ENCODE measurements at regions not wholly inside any gene's neighbourhood (a gene's known extent, or its start where the extent isn't known, plus 50 kb on each side); places are given as distances from the start of the nearest gene placed in this dataset.
A peak's percentile ranks its signal among the peaks of the same experiment; 100 is the strongest.

DNA sequence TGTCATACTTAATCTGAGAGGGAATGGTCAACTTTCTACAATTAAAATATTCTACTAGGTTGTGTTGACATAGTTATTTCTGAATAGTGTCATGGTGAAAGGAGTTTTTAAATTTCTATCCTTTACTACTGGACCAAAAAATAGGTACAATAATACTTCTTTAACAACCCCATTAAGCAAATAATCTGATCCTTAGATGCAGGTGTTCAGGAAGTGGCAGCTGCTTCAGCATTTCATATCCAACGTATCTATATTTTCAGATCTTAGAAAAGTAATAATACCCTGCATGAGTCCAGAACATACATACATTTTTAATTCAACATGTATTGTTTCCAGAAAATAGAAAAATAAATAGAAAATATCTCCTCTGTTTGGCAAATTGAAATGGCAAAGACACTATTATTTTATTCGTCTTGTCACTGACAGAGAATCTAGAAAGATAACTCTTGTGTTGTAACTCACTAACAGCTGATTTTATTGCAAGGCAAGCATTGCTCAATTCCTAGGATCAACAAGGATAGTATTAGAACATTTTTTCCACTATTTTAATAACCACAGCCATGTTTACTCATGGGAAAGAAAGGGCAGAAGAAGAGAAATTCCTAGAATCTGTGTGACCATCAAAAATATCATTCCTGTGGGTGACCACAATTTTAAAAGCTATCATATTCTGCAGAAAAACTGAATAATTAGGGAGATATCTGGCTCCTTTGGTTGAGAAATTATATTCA lies 159.3 kb upstream of the CNTNAP2 start:
- in situ Hi-C loops (cut with HindIII; ENCODE audit: low pct_unique_long_range_greater_than_20kb, low sequenced_read_pairs) = no loop called here
- DNase-seq (ENCODE audit: low read depth) = no peak

DNA sequence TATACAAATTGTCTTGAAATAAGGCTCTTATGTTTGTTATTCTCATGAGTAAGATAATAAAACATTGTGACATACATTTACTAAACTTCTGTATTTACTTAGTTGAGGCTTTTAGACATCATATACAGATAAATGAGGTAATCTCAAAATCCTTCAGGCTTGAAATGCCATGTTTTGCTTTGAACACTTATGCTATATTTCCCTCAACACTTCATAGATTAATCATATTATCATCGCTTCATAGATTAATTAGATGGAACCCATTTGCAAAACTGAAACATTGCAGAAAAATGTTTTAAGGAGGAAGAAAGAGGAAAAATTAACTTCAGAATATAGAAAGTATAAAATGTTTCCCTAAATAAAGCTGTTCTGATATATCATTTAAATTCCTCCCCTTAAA lies 165.0 kb upstream of the CNTNAP2 start:
- DNase-seq (ENCODE audit: low read depth) = no peak
- in situ Hi-C loops (cut with HindIII; ENCODE audit: low pct_unique_long_range_greater_than_20kb, low sequenced_read_pairs) = no loop called here

DNA sequence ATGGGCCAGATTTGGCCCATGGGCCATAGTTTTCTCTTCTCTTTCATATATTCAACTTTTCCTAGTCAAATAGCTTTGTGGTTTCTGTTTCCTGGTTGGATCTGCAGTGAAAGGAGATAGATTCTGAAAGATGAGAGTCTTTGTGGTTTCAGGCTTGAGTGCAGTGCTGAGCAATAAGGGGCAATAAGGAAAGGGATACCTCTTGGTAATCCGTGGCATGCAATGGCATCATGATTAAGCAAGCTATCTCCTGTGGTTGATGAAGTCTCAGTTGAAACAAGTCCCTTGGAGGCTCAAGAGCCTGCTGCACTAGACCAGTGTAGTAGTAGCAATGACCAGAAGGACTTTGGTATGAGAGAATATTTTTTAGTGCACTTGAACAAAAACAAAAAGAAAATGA lies 187.7 kb upstream of the CNTNAP2 start:
- DNase-seq (ENCODE audit: low read depth) = no peak
- in situ Hi-C loops (cut with HindIII; ENCODE audit: low pct_unique_long_range_greater_than_20kb, low sequenced_read_pairs) = no loop called here

DNA sequence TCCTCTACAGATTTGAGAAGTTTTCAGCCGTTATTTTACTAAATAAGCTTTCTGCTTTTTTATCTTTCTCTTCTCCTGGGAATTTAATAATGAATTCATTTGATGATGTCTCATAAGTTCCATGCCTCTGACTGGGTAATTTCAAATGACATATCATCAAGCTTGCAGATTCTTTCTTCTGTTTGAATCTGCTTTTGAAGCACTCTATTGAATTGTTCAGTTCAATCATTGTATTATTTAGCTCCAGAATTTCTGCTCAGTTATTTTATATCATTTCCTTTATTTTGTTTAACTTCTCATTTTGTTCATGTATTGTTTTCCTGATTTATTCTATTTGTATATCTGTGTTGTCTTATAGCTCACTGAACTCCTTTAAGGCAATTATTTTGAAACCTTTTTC lies 196.9 kb upstream of the CNTNAP2 start:
- in situ Hi-C loops (cut with HindIII; ENCODE audit: low pct_unique_long_range_greater_than_20kb, low sequenced_read_pairs) = no loop called here
- no peak for DNase-seq (ENCODE audit: low read depth)

DNA sequence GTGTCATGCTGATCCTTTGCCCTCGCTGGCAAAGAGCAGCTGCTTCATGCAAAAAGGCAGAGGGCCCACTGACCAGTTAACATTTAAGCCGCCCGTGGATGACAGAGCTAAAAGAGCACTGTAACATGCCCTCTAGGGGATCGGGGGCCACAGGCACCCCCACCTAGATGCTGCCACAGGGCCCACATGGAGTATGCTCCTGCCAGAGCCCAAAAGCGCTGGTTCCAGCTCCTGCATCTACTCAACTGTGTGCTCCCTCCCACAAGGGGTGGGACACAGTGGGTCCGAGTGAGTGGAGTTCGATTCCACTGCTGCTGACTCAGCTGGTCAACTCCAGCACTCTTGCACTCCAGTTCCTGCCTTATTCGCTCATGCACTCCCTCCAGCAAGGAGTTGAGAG lies 199.8 kb upstream of the CNTNAP2 start:
- in situ Hi-C loops (cut with HindIII; ENCODE audit: low pct_unique_long_range_greater_than_20kb, low sequenced_read_pairs) = no loop called here
- DNase-seq (ENCODE audit: low read depth) = no peak

DNA sequence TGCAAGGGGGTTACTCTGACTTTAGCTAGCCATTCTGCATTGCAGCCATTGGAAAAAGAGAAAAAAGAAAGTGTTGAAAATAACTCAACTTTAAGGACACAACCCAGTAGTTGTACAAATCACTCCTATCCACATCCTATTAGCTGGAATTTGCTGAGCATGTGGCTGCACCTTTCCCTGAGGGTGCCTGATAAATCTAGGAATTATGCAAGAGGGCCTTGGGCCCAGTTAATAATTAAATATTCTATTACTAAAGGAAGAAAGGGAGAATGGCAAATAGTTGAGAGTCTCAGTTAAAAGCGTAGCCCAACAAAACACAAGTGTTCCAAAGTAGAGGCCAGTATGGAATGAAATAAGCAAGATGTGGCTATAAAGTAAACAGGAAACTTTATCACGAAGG lies 200.9 kb upstream of the CNTNAP2 start:
- peak; percentile 37 for DNase-seq (ENCODE audit: low read depth)

DNA sequence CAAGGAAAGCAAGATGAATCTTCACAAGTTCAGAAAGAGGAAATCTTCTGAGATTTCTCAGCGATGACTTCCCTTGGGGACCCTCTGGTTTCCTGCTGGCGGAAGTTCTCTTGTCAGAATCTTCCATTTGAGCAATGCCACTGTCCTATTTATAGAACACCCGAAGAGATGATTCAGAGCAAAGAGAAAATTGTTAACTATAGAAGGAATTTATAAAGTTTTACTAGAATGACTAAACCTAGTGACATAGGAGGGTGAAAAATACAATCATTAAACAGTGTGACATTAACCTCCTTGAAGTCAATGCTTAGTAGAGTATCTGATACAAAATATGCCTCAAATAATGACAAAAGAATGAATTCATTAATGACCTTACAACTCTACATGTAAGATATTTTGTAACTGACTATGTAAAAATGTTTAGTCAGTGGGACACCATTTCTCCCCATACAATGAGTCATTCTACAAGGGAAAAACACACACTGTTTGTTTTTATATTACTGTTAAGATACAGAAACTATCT lies 206.5 kb upstream of the CNTNAP2 start:
- peak; percentile 51 for DNase-seq (ENCODE audit: low read depth)
- in situ Hi-C loops (cut with HindIII; ENCODE audit: low pct_unique_long_range_greater_than_20kb, low sequenced_read_pairs) = no loop called here

More for the DNA sequence above, 200.9 kb upstream of the CNTNAP2 start:
- in situ Hi-C loops (cut with HindIII; ENCODE audit: low pct_unique_long_range_greater_than_20kb, low sequenced_read_pairs) = no loop called here

DNA sequence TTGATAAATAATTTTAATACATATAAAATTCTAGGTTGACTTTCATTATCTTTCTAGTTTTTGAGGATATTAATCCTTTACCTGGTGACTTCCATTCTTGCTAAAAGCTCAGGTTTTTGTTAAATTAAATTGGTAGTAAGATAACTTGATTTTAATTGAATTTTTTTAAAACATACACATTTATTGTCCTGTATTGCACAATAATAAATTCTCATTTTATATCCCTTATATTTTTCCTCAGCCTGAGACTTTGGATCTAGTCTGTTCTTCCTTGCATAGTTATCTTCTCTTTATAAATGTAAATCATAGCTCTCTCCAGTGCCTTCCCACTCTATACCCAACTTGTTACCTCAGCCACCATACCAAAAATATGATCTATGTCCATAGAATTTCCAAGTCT lies 212.9 kb upstream of the CNTNAP2 start:
- in situ Hi-C loops (cut with HindIII; ENCODE audit: low pct_unique_long_range_greater_than_20kb, low sequenced_read_pairs) = no loop called here
- no peak for DNase-seq (ENCODE audit: low read depth)

DNA sequence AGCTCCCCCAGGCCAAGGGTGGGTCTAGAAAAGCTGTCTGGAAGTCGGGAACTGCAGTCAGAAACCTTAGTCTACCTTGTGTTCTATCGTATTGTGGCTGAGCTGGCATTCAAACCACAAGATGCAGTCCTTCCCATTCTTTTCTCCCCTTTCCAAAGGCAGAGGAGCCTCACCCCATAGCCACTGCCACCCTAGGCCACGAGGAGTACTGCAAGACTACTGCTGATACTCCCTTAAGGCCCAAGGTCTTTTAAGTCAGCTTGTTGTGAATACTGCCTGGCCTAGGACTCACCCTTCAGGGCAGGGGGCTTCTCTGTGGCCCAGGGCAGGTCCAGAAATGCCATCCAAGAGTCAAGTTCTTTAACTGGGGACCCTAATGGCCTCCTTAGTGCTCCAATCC lies 214.5 kb upstream of the CNTNAP2 start:
- in situ Hi-C loops (cut with HindIII; ENCODE audit: low pct_unique_long_range_greater_than_20kb, low sequenced_read_pairs) = no loop called here

DNA sequence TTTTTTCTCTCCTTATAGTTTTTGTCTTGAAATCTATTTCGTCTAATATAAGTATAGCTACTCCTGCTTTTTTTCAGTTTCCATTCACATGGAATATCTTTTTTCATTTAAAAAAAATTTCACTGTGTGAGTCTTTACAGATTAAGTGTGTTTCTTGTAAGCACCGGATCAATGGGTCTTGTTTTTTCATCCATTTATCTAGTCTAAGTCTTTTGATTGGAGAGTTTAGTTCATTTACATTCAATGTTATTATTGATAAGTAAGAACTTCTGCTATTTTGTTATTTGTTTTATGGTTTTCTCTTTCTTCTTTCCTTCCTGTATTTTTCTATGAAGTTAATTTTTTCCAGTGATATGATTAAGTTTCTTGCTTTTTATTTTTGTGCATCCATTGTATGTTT lies 216.7 kb upstream of the CNTNAP2 start:
- in situ Hi-C loops (cut with HindIII; ENCODE audit: low pct_unique_long_range_greater_than_20kb, low sequenced_read_pairs) = no loop called here
- no peak for DNase-seq (ENCODE audit: low read depth)

More for the DNA sequence above, 214.5 kb upstream of the CNTNAP2 start:
- DNase-seq (ENCODE audit: low read depth) = no peak

DNA sequence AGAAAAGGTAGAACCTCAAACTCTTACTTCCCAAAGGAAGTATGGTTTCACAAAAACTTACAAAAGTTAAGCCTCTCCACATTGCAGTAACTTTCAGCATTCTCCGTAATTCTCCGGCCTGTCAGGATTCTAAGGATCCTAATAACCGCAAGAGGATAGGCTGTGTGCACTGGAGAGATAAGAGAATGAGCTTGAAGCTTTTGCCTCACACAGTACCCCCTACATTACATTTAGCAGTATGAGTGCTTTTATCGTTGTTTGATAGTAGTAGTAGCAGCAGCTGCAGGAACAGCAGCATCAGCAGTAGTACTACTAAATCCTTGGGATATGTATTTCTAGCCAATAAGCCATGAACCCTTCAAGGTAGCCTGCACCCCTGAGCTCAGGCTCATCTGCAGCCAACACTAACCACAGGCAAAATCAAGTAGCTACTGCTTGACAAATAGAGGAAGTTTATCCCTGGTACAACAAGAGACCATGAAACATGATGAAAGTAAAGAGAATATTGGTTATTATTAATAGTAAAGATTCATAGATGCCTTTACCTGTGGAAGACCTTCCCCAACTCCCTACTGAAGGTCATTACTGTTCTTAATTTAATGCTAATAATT lies 222.6 kb upstream of the CNTNAP2 start:
- in situ Hi-C loops (cut with HindIII; ENCODE audit: low pct_unique_long_range_greater_than_20kb, low sequenced_read_pairs) = no loop called here
- DNase-seq (ENCODE audit: low read depth) = no peak

DNA sequence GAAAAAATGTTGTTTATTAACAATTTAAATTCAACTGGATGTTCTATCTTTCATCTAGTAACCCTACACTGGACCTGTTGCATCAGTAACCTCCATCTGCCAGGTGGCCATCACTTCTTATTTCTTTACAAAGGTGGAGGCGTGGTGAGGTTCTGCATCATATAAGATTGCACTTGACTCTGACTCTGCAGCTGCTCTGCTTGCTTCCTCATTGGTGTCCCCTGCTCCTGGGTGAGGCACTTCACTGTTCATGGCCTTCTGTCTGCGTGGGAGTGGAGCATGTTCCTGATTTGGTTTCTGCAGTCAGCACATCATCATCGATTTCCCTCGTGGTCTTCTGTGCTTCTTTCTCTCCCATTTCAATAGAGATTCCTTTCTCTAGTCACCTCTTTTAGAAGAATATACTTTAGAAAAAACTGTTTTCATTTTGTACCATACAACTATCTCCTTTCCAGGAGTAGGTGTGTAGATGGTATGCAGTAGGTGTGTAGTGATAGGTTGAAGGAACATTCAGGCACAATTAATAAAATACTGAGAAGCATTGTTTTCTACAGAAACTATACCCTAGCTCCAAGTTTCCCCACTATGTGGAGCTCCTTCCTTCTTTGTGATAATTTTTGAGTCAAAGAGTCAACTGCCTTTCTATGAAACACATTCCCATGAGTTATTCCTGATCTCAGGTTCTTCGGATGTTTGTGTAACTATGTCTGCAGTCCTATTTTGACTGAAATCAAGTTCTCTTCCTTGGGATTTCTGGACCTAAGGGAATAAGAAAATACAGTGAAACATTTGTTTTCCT lies 231.7 kb upstream of the CNTNAP2 start:
- in situ Hi-C loops (cut with HindIII; ENCODE audit: low pct_unique_long_range_greater_than_20kb, low sequenced_read_pairs) = no loop called here
- no peak for DNase-seq (ENCODE audit: low read depth)

DNA sequence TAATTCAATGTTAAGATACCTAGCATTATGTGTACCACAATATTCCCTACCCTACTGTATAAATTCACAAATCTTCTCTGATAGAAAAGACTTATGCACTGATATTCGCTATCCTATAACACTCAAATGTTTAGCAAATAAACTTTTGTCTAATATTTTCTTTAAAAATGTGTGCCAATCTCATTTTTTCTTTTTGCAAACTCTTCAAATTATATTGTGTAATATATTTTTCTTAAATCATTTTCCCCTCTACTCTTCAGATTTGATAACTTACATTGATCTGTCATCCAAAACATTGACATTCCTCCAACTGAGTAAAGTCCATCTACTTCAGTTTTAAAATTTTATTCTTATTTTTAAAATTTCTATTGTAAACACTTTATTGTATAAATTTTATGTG lies 240.2 kb upstream of the CNTNAP2 start:
- DNase-seq (ENCODE audit: low read depth) = no peak
- in situ Hi-C loops (cut with HindIII; ENCODE audit: low pct_unique_long_range_greater_than_20kb, low sequenced_read_pairs) = no loop called here

DNA sequence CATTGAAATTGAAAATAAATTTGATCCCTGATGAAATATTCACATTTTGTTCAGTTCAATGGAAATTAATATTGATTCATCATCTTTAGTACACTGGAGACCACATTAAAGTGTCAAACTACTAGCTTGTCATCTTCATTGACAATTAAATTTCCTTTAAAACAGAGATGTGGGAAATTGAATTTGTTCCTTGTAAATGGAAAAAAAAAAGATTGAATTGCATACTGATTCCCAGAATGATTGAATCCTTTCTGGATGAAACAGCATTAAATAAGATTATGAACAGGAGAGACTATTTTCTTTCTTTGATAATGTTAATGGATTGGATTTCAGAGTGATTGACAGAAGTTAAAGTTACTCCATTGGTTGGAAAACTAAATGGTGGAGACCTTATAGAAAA lies 241.3 kb upstream of the CNTNAP2 start:
- DNase-seq (ENCODE audit: low read depth) = no peak
- in situ Hi-C loops (cut with HindIII; ENCODE audit: low pct_unique_long_range_greater_than_20kb, low sequenced_read_pairs) = no loop called here

DNA sequence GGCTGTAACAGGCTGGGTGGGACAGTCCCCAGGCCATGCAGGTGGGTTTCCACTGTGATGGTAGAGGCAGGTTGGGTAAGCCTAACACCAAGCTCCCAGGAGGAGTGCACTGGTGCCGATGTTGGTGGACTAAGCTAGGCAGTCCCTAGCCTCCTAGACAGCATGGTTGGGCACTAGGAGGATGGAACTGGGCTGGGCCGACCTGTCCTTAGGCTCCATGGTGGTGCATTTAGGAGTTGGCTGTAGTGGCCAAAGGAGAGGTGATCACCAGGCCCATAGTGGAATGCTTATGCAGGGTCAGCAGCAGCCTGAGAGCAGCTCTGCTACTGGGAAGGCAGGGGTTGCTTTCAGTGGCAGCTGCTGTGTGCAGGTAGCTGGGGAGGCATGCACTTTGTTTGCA lies 247.7 kb upstream of the CNTNAP2 start:
- in situ Hi-C loops (cut with HindIII; ENCODE audit: low pct_unique_long_range_greater_than_20kb, low sequenced_read_pairs) = no loop called here
- DNase-seq (ENCODE audit: low read depth) = no peak

DNA sequence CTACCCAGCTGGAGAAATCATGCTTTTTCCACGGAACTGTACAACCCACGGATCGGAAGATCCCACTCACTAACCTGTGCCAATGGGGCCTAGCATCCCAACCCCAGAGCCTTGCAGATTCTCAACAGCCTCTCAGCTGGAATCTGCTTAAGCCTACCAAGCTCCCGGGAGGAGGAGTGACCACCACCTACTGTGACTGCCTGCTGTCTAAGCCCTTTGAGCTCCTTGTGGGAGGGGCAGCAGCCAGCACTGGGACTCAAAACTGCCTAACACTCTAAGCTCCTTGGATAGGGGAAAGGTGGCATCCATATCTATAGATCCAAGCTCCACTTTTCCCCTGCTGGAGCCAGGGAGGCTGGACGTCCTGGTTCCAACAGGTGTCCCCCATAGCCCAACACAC lies 254.4 kb upstream of the CNTNAP2 start:
- in situ Hi-C loops (cut with HindIII; ENCODE audit: low pct_unique_long_range_greater_than_20kb, low sequenced_read_pairs) = no loop called here
- DNase-seq (ENCODE audit: low read depth) = no peak

DNA sequence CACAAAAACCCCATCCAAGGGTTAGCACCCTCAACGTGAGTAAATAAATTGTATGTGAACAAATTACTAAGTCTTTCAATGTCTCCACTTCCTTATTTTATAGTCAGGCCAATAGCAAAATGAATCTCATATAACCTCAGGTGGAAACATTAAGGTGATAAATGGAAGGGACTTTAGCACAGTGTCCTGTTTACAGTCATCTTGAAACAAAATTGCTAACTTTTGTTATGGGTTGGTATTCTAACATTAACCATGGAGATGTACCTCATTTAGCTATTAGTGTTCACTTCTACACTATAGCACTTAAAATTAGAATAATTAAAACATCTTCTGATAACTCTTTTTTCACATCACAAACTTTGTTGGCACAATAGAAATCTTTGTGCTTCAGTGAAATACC lies 255.8 kb upstream of the CNTNAP2 start:
- no peak for DNase-seq (ENCODE audit: low read depth)
- in situ Hi-C loops (cut with HindIII; ENCODE audit: low pct_unique_long_range_greater_than_20kb, low sequenced_read_pairs) = no loop called here

DNA sequence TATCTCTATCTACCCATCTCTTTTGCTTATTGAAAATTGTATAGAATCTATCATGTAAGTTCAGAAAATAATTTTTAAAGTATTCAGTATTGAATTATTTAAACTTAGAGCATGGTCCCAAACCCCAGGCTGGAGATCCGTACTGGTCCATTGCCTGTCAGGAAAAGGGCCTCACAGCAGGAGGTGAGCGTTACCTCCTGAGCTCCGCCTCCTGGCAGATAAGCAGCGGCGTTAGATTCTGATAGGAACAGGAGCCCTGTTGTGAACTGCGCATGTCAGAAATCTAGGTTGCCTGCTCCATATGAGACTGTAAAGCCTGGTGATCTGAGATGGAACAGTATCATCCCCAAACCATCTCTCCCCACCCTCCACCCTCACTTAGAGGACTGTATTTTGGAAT lies 266.0 kb upstream of the CNTNAP2 start:
- no peak for DNase-seq (ENCODE audit: low read depth)
- in situ Hi-C loops (cut with HindIII; ENCODE audit: low pct_unique_long_range_greater_than_20kb, low sequenced_read_pairs) = no loop called here

DNA sequence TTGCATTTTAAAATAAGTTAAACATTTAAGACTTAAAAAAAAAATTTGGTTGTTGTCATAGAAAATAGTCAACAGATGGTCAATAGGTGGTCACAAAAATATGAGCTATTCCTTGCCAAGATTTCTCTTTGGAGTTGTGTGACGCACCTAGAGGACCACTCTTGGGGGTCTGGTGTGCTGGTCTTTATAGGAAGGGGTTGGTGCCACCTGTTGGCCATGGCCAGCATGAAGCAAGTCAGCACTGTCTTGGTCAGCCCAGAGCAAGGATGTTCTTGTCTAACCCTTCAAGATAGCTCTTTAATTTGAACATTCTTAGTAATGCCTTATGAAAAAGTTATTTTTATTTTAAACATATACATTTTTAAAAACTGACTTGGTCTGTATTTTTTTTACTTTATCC lies 267.9 kb upstream of the CNTNAP2 start:
- in situ Hi-C loops (cut with HindIII; ENCODE audit: low pct_unique_long_range_greater_than_20kb, low sequenced_read_pairs) = no loop called here
- DNase-seq (ENCODE audit: low read depth) = no peak
